NCI-H1694 (cell line): ENCODE measurements at regions not wholly inside any gene's neighbourhood (a gene's known extent, or its start where the extent isn't known, plus 50 kb on each side); places are given as distances from the start of the nearest gene placed in this dataset.

ENCODE experiments used
- DNase-seq: peaks from one replicate; lab custom pipeline; 2025; lab: John Stamatoyannopoulos, UW

- DNase-seq: no peak
Measured at GRCh38 chr20:22504829-22505377, 79.5 kb downstream of the FOXA2 start.

DNA sequence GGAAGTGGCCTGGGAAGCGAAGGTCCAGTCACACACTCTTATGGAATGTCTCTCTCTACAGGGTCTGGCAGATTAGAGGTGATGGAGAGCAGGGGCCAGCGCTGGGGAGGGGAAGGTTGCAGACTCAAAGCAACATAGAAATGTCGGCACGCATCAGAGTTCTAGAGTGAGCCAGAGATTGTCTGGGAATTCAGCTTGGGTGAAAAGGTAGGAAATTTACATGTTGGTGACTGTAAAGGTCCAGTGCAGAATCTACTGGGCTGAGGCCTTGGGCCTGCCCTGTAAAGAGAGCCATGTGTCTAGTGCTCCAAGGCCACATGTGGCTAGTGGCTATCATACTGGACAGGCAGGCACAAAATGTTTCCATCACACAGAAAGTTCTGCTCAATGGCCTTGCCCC lies 80.8 kb downstream of the FOXA2 start:
- no peak for DNase-seq

- DNase-seq: no peak
Measured at GRCh38 chr20:22502731-22503191, 81.6 kb downstream of the FOXA2 start.

DNA sequence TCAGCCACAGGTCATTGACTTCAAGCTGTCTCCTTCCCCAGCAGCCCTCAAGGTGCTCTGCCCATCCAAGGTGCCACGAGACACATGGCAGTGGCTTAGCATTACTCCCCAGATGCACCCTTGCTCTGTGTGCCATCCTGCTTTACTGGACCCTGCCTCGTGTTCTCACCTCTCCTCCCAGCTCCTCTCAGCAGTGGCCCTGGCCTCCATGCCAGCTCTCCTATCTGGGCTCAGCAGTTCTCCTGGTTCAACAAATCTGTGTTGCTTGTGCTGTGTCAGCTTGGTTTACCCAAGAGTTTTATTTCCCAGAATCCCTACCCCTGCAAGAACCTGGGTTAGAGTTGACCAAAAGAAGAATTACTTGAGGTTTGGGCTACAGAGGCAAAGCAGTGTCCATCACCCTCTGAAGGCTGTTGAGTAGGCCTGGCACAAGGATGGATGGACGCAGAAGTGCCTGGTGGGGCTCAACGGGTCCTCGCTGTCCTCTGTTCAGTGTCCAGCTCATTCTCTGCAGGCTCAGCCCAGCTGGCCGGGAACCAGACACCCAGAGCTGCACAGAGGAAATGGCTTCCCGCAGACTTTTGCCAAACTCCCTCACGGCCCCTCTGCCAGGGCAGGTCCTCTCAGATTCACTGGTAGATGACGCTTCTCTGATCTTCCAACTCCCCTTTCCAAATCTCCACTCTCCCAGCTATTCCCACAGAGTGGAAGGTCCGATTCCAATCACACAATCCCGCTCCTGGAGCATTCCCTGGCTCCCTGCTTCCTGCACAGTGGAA lies 82.6 kb downstream of the FOXA2 start:
- DNase-seq: no peak

DNA sequence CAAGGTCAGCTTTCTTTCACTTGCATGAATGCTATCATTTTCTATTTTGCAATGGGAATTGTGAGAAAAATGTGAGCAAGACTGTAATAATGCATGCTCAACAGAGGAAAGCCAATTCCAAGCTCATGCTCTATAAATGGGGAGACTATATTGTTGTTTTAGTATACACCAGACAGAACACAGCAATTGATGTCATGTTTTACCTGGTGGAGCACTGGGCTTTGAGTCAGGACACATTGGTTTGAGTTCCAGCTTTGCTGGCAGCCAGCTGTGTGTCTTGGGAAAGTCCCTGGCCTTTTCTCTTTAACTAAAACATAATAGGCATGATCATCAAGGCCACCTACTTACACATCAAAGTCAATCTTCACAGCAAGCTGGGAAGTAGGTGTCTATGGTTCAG lies 83.3 kb downstream of the FOXA2 start:
- DNase-seq: no peak

GRCh38 chr20:22499515-22500166 lies 84.7 kb downstream of the FOXA2 start:
- DNase-seq: no peak

DNA sequence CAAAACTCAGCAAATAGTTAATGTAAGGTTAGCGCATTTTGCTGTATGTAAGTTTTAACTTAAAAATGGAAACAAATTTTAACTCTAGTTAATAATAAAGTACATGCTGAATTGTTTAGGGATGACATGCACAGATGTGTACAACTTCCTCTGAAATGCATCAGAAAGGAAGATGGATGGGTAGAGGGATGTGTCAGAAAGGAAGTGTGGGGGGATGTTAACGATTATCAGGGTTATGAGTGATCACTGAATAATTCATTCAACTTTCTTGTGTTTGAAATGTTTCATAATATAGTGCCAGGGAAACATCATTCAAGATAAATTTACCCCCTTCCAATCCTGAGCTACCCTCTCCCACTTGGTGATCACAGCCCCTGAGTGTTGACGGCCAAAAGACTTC lies 87.6 kb downstream of the FOXA2 start:
- no peak for DNase-seq

GRCh38 chr20:22495789-22496188 lies 88.6 kb downstream of the FOXA2 start:
- DNase-seq: no peak

DNA sequence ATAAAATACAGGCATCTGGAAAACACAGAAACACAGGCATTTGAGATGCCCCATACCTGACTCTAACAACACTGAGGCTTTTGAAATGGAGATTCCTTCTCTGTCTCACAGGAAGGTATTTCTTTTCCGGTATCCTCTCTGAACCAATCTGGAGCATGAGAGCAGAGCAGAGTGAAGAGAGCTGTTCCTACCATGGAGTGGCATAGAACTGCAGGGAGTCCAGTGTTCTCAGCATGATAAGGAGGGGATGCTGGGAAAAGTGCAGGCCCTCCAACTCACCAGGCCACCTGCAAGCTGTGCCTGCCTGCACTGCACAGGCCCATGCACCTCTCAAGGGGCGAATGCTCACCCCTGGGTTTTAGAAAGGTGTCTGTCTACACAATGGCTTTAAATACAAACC lies 89.2 kb downstream of the FOXA2 start:
- DNase-seq: no peak

- no peak for DNase-seq
Measured at GRCh38 chr20:22492497-22492896, 91.9 kb downstream of the FOXA2 start.

DNA sequence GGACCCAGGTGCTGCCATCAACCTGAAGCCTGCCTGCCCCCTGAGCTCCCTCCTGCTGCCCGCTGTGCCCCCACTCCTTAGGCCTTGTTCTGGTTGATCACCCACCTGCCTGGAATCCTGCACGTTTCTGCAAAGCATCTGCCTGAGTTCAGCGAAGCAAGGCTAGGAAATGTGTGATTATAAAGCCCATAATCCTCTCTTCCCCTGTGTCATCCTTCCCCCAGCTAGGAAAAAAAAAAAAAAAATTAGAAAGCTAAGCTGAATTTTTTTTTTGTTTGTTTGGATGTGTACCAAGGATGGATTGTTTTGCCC lies 93.2 kb downstream of the FOXA2 start:
- no peak for DNase-seq

DNA sequence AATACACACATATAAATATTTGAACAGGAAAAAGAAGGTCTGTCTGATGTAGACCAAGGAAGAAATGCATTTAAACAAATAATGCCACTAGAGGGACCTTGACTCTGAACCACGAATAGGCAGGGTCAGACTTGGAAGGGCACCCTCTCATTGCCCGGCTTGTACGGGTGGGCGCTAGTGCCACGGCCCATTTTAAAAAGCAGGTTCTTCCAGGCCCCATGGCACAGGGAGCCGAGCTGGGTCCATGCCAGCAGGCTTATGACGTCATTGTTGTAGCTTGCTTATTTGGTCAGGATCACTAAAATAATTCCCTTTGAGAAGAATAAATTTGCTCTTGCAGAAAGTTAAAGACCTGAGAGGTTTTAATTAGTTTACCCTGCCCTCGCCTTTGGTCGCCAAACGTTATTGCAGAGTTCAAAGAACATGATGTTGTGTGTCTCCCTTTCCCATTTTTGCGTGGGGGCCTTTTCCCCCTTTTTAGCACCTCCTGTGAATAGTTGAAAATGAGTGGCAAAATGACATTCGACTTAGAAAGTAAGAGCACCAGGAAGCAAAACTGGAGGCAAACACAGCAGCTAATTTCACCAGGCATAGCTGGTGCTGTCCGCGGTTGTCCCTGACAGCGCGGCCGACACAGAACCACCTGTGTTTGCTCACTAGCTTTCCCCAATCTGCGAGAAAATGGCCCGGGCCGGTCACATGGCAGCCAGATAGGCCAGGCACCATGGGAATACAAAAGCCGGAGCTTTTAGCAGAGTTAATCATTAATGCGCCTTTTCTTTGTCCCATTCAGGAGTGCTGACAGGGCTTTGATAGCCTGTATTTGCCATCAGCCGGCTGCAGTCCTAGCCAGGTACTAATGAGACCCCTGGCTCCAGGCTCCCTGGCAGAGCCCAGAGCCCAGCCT lies 93.8 kb downstream of the FOXA2 start:
- DNase-seq: no peak

DNA sequence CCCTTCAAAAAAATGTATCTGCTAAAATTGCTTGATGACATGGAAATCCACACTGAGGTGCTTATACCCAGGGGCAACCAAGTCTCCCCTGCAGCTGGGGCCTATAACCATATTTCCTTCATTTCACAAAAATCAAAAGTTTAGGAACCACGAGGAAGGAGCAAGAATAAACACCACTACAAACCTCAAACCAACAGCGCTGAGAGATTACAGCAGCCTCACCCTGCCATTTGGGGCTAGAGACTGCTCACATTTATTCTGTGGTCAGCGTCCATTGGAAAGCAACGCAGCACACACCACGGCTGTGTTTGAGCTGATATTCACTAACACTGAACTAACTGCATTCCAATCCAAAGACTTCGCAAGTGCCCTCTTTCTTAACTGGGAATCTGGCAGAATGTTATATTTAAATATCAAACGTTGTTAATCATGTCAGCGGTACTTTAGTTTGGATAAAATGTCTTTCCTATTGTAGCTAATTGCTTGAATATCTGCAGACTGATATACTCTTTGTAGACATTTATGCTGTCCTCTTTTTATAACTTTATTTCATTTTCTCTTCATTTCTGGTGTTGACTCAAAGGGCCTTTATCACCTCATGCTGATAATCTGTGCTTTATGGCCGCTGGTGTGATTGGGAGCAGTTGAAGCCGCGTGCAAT lies 94.6 kb downstream of the FOXA2 start:
- no peak for DNase-seq

DNA sequence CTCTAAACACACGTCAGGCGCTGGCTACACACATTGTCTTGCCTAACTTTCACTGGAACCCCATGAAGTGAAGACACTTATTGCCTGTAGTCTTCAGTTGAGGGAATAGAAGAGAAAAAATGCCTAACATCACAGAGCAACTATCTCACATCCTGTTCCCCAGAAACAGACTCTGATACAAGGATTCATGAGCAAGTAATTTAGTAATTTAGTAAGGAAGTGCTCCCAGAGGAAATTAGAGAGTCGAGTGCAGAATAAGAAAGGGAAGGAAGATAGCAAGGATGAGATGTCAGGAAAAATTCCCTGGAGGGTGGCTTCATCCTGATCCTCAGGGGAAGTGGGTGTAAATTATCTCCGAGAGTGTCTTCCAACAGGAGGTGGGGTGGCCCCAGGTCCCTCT lies 104.0 kb downstream of the FOXA2 start:
- no peak for DNase-seq

GRCh38 chr20:22475662-22476061 lies 108.7 kb downstream of the FOXA2 start:
- no peak for DNase-seq

- no peak for DNase-seq
Measured at GRCh38 chr20:22474224-22474623, 110.1 kb downstream of the FOXA2 start.

DNA sequence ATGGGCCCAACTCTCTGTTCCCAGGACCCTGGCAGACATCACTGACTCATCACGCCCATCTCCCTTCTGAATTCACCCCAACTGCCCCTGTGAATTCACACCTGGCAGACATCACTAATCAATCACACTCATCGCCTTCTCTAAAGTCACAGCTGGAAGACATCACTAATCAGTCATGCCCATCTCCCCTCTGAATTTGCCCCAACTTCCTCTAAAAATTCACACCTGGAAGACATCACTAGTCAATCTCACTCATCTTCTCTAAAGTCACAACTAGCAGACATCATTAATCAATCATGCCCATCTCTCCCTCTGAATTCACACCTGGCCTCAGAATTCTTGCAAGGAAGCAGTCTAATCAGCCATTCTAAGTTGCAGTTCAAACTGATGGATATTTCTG lies 111.1 kb downstream of the FOXA2 start:
- no peak for DNase-seq

- no peak for DNase-seq
Measured at GRCh38 chr20:22472447-22473100, 111.8 kb downstream of the FOXA2 start.

- no peak for DNase-seq
Measured at GRCh38 chr20:22471156-22471836, 113.1 kb downstream of the FOXA2 start.

DNA sequence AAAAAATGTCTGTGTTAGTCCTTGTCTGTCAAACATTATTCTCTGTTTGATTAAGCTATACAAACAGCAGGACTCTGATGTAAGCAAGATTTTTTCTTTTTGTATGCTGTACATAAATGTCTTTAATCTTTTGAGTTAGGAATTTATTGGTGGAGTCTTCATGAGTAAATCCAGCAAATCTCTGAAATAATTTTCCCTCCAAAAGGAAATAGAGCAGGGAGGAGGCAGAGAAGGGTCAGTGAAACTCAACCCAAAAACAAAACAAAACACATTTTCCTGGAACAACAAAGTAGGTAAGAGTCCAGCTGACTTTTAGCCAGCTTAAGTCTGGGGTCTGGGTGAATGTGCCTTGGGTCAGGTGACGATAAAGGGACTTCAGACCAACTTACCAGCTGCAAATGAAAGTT lies 113.7 kb downstream of the FOXA2 start:
- DNase-seq: no peak
